Kidney (tissue), 13 donors: ENCODE measurements at regions not wholly inside any gene's neighbourhood (a gene's known extent, or its start where the extent isn't known, plus 50 kb on each side); places are given as distances from the start of the nearest gene placed in this dataset.

Experiments
- DNase-seq, 5 donors: peaks; one replicate each; pipeline ENCODE4 v3.0.0-alpha.2; 2013 to 2020
- FAIRE-seq: peaks from 2 replicates; lab custom pipeline; 2012; peaks lifted over from hg19 to GRCh38; lab: Jason Lieb, UNC
- H3K27ac ChIP-seq, 2 donors: one replicate each; pipeline ENCODE4 v1.7.0; 2013; ENCODE audit warnings: low read depth in 2 of 2, low read length in 2 of 2, inconsistent platforms in 1 of 2
- H3K27me3 ChIP-seq: one replicate; pipeline ENCODE4 v1.7.1; 2013; ENCODE audit warnings: low read length, inconsistent platforms; ENCODE audit not compliant: control insufficient read depth, insufficient read depth
- H3K36me3 ChIP-seq, 3 donors: one replicate each; pipeline versions ENCODE4 v1.7.0 to v1.7.1; 2013; ENCODE audit warnings: low read length in 3 of 3, control low read depth in 1 of 3, inconsistent platforms in 1 of 3; ENCODE audit not compliant: insufficient read depth in 3 of 3, control insufficient read depth in 2 of 3
- H3K4me1 ChIP-seq, 3 donors: one replicate each; pipeline versions ENCODE4 v1.7.0 to v1.7.1; 2013; ENCODE audit warnings: low read length in 3 of 3, inconsistent platforms in 1 of 3, low read depth in 1 of 3; ENCODE audit not compliant: control insufficient read depth in 2 of 3, insufficient read depth in 2 of 3
- H3K4me3 ChIP-seq, 3 donors: one replicate each; pipeline versions ENCODE4 v1.7.0 to v1.8.1; 2013; ENCODE audit warnings: low read length in 3 of 3, control low read depth in 1 of 3, inconsistent platforms in 1 of 3
- H3K9ac ChIP-seq, 3 donors: one replicate each; pipeline versions ENCODE4 v1.7.0 to v1.7.1; 2013; ENCODE audit warnings: low read length in 3 of 3, control low read depth in 1 of 3, inconsistent platforms in 1 of 3
- H3K9me3 ChIP-seq, 3 donors: one replicate each; pipeline versions ENCODE4 v1.7.0 to v1.7.1; 2013; ENCODE audit warnings: low read length in 3 of 3, control low read depth in 1 of 3, inconsistent platforms in 1 of 3; ENCODE audit not compliant: control insufficient read depth in 2 of 3, insufficient read depth in 1 of 3
- CTCF ChIP-seq: IDR thresholded peaks from 3 replicates; pipeline ENCODE4 v1.5.1; 2012; ENCODE audit warnings: mild to moderate bottlenecking, moderate library complexity, borderline replicate concordance; ENCODE audit not compliant: insufficient read depth; ENCODE audit errors: extremely low read depth
- intact Hi-C: fragments of 100-400 bp; cut with DNase I; formaldehyde crosslinking; loops from one replicate; pipeline ENCODE4 v1.11.1; 2022
- donor health status: control.
- donor health status: control.
- donor health status: control.
- donor health status: control.
- donor health status: control.
- donor health status: DM: yes; HTN: yes; CAD: no.
- donor health status: Normal renal cell carcinoma (clear cell type).

GRCh38 chr2:67524777-67525176 lies 127.6 kb downstream of the ETAA1 start:
- Histone ChIP-seq H3K4me3 (no peak overlapping the region), H3K9me3 (no peaks in the 10 kb centered on the region), H3K27me3 (no peaks in the 10 kb centered on the region), H3K9ac (no peak overlapping the region), H3K4me1 (no peaks in the 10 kb centered on the region), H3K36me3 (no peaks in the 10 kb centered on the region), H3K27ac (no peak overlapping the region)
- no peak for TF ChIP-seq CTCF
- FAIRE-seq (no peak), DNase-seq (no peak)
- intact Hi-C loops = no loop called here

GRCh38 chr2:67526283-67526682 lies 129.2 kb downstream of the ETAA1 start:
- intact Hi-C loops = no loop called here
- Histone ChIP-seq H3K9ac (no peak overlapping the region), H3K27ac (no peak overlapping the region), H3K27me3 (no peaks in the 10 kb centered on the region), H3K9me3 (no peaks in the 10 kb centered on the region), H3K36me3 (no peaks in the 10 kb centered on the region), H3K4me3 (no peak overlapping the region), H3K4me1 (no peaks in the 10 kb centered on the region)
- no peak for FAIRE-seq
- no peak for DNase-seq
- no peak for TF ChIP-seq CTCF

- FAIRE-seq (no peak), DNase-seq (no peak)
- Histone ChIP-seq H3K4me1 (no peaks in the 10 kb centered on the region), H3K4me3 (no peak overlapping the region), H3K27ac (no peak overlapping the region), H3K9ac (no peak overlapping the region), H3K27me3 (no peaks in the 10 kb centered on the region), H3K9me3 (no peaks in the 10 kb centered on the region), H3K36me3 (no peaks in the 10 kb centered on the region)
- intact Hi-C loops = no loop called here
- TF ChIP-seq CTCF = no peak
These were observed 131.2 kb downstream of the ETAA1 start for GRCh38 chr2:67528320-67528719.

GRCh38 chr2:67532387-67532786 lies 135.3 kb downstream of the ETAA1 start:
- no peak for TF ChIP-seq CTCF
- H3K4me1 ChIP-seq = no peaks in the 10 kb centered on the region
- FAIRE-seq (no peak), DNase-seq (peak in 1 of 5 donors; percentile 35)
- no peak overlapping the region for H3K27ac ChIP-seq
- no peak overlapping the region for H3K9ac ChIP-seq
- no peaks in the 10 kb centered on the region for H3K9me3 ChIP-seq
- intact Hi-C loops = no loop called here
- no peaks in the 10 kb centered on the region for H3K27me3 ChIP-seq
- H3K36me3 ChIP-seq = no peaks in the 10 kb centered on the region
- H3K4me3 ChIP-seq = no peak overlapping the region
